Neural cell (in vitro differentiated cells): ENCODE measurements at regions not wholly inside any gene's neighbourhood (a gene's known extent, or its start where the extent isn't known, plus 50 kb on each side); places are given as distances from the start of the nearest gene placed in this dataset.

ENCODE experiments used
- H2AFZ ChIP-seq: fragments of 200-600, 300-800 bp; sonication (generic), shearing (Covaris generic); 2 replicates; pipeline ENCODE4 v1.6.0; 2014; ENCODE audit warnings: low read depth, mild to moderate bottlenecking, antibody characterized with exemption, low read length, moderate library complexity
- H3F3A ChIP-seq: fragments of 200-600 bp; shearing (Covaris generic); 2 replicates; pipeline ENCODE4 v1.6.1; 2016; ENCODE audit warnings: mild to moderate bottlenecking, moderate library complexity, mixed read lengths, antibody characterized with exemption, low read length; ENCODE audit not compliant: insufficient read depth, poor library complexity, severe bottlenecking
- H3K27ac ChIP-seq: fragments of 200-600, 300-800 bp; sonication (generic), shearing (Covaris generic); 2 replicates; pipeline ENCODE4 v1.5.1; 2014; ENCODE audit warnings: mild to moderate bottlenecking, low read length, moderate library complexity
- H3K27me3 ChIP-seq: fragments of 300-800, 200-600 bp; sonication (generic), shearing (Covaris generic); 2 replicates; pipeline ENCODE4 v1.6.0; 2014; ENCODE audit warnings: mild to moderate bottlenecking, low read depth, low read length, moderate library complexity; ENCODE audit not compliant: insufficient read depth
- H3K36me3 ChIP-seq: fragments of 300-800, 200-600 bp; sonication (generic), shearing (Covaris generic); 2 replicates; pipeline ENCODE4 v1.5.1; 2014; ENCODE audit warnings: mild to moderate bottlenecking, antibody characterized with exemption, low read length, moderate library complexity; ENCODE audit not compliant: insufficient read depth
- H3K4me2 ChIP-seq: fragments of 300-800, 200-600 bp; sonication (generic), shearing (Covaris generic); 2 replicates; pipeline ENCODE4 v1.6.0; 2014; ENCODE audit warnings: mild to moderate bottlenecking, low read length
- H3K4me3 ChIP-seq: fragments of 300-800, 200-600 bp; sonication (generic), shearing (Covaris generic); 2 replicates; pipeline ENCODE4 v1.5.1; 2014; ENCODE audit warnings: mild to moderate bottlenecking, low read length, moderate library complexity
- H3K79me2 ChIP-seq: fragments of 200-600 bp; shearing (Covaris generic); replicated peaks from 2 replicates; pipeline ENCODE4 v1.6.0; 2014; ENCODE audit warnings: mild to moderate bottlenecking, low read length, moderate library complexity; ENCODE audit not compliant: insufficient read depth
- H3K9ac ChIP-seq: fragments of 300-800, 200-600 bp; sonication (generic), shearing (Covaris generic); 2 replicates; pipeline ENCODE4 v1.6.1; 2016; ENCODE audit warnings: mild to moderate bottlenecking, low read length, mixed read lengths
- H3K9me2 ChIP-seq: fragments of 200-600 bp; shearing (Covaris generic); 2 replicates; pipeline ENCODE4 v1.6.1; 2016; ENCODE audit warnings: mild to moderate bottlenecking, low read length, mixed read lengths; ENCODE audit not compliant: insufficient read depth
- H3K9me3 ChIP-seq: fragments of 200-600, 300-800 bp; sonication (generic), shearing (Covaris generic); 2 replicates; pipeline ENCODE4 v1.6.1; 2016; ENCODE audit warnings: mild to moderate bottlenecking, mixed run types, low read length, moderate library complexity, mixed read lengths
- H4K20me1 ChIP-seq: fragments of 200-600 bp; shearing (Covaris generic); 2 replicates; pipeline ENCODE4 v1.6.1; 2016; ENCODE audit warnings: mild to moderate bottlenecking, mixed run types; ENCODE audit not compliant: insufficient read depth
- EP300 ChIP-seq: fragments of 450-650 bp; conservative IDR thresholded peaks from 2 replicates; pipeline ENCODE4 v1.6.1; 2014; ENCODE audit warnings: antibody characterized with exemption, mild to moderate bottlenecking, moderate library complexity; ENCODE audit not compliant: poor library complexity, severe bottlenecking
- EZH2 ChIP-seq: fragments of 200-600, 300-800 bp; shearing (Covaris generic), sonication (generic); IDR thresholded peaks from 2 replicates; pipeline ENCODE4 v1.6.1; 2014; ENCODE audit warnings: antibody characterized with exemption, low read length, borderline replicate concordance, mild to moderate bottlenecking; ENCODE audit not compliant: insufficient read depth, poor library complexity, severe bottlenecking
- MXI1 ChIP-seq: fragments of 450-650 bp; conservative IDR thresholded peaks from 2 replicates; pipeline ENCODE4 v1.6.1; 2014; ENCODE audit warnings: antibody characterized with exemption, mild to moderate bottlenecking; ENCODE audit not compliant: poor library complexity, severe bottlenecking
- POLR2AphosphoS5 ChIP-seq: IDR thresholded peaks from 2 replicates; pipeline ENCODE4 v1.6.1; 2012
- RAD21 ChIP-seq: fragments of 450-650 bp; conservative IDR thresholded peaks from 2 replicates; pipeline ENCODE4 v1.6.1; 2014; ENCODE audit warnings: antibody characterized with exemption, mild to moderate bottlenecking, moderate library complexity
- SMC3 ChIP-seq: fragments of 450-650 bp; conservative IDR thresholded peaks from 2 replicates; pipeline ENCODE4 v1.6.1; 2014; ENCODE audit warnings: antibody characterized with exemption, mild to moderate bottlenecking, moderate library complexity; ENCODE audit not compliant: poor library complexity
- TAF1 ChIP-seq: IDR thresholded peaks from 2 replicates; pipeline ENCODE4 v1.6.1; 2012; ENCODE audit warnings: low read depth
- TF ChIP-seq, protein P1 (sequence below): IDR thresholded peaks from 2 replicates; pipeline ENCODE4 v1.6.1; 2012; ENCODE audit warnings: borderline replicate concordance
- TF ChIP-seq, protein P2 (sequence below): fragments of 450-650 bp; IDR thresholded peaks from 2 replicates; pipeline ENCODE4 v1.5.1; 2014; ENCODE audit warnings: antibody characterized with exemption, mild to moderate bottlenecking, moderate library complexity; ENCODE audit not compliant: poor library complexity, severe bottlenecking

DNA sequence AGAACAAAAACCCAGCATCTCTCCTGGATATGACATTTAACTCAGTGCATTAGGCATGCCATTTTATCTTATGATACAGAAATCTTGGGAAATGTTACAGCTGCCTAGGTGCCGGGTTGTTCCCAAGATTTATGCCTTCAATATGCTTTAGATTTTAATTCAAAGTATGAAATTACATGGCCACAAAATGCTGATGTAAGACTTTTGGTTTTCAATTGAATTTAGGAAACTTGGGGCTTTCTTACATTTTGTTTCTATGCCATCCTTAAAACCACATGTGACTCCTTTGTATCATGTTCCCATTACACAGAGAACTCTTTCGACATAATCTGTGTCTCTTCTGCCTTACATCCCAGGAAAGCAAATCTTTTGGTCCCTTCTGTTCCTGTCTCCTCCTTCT lies 83.9 kb downstream of the CCNA1 start:
- Histone ChIP-seq H3K27me3 (no peaks in the 10 kb centered on the region), H3K9ac (no peak overlapping the region), H3K4me3 (no peak overlapping the region), H3K27ac (no peak overlapping the region), H3F3A (no peaks in the 10 kb centered on the region), H2AFZ (no peak overlapping the region), H3K79me2 (no peaks in the 10 kb centered on the region), H3K9me2 (no peaks in the 10 kb centered on the region), H3K36me3 (no peaks in the 10 kb centered on the region), H3K4me2 (no peak overlapping the region), H3K9me3 (no peaks in the 10 kb centered on the region), H4K20me1 (no peaks in the 10 kb centered on the region)
- TF ChIP-seq TAF1, result no peak
- TF ChIP-seq, protein P1, sequence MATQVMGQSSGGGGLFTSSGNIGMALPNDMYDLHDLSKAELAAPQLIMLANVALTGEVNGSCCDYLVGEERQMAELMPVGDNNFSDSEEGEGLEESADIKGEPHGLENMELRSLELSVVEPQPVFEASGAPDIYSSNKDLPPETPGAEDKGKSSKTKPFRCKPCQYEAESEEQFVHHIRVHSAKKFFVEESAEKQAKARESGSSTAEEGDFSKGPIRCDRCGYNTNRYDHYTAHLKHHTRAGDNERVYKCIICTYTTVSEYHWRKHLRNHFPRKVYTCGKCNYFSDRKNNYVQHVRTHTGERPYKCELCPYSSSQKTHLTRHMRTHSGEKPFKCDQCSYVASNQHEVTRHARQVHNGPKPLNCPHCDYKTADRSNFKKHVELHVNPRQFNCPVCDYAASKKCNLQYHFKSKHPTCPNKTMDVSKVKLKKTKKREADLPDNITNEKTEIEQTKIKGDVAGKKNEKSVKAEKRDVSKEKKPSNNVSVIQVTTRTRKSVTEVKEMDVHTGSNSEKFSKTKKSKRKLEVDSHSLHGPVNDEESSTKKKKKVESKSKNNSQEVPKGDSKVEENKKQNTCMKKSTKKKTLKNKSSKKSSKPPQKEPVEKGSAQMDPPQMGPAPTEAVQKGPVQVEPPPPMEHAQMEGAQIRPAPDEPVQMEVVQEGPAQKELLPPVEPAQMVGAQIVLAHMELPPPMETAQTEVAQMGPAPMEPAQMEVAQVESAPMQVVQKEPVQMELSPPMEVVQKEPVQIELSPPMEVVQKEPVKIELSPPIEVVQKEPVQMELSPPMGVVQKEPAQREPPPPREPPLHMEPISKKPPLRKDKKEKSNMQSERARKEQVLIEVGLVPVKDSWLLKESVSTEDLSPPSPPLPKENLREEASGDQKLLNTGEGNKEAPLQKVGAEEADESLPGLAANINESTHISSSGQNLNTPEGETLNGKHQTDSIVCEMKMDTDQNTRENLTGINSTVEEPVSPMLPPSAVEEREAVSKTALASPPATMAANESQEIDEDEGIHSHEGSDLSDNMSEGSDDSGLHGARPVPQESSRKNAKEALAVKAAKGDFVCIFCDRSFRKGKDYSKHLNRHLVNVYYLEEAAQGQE, result no peak
- TF ChIP-seq EP300, result no peak
- TF ChIP-seq EZH2, result no peak
- no peak for TF ChIP-seq SMC3
- TF ChIP-seq MXI1, result no peak
- no peak for TF ChIP-seq POLR2AphosphoS5
- TF ChIP-seq, protein P2, sequence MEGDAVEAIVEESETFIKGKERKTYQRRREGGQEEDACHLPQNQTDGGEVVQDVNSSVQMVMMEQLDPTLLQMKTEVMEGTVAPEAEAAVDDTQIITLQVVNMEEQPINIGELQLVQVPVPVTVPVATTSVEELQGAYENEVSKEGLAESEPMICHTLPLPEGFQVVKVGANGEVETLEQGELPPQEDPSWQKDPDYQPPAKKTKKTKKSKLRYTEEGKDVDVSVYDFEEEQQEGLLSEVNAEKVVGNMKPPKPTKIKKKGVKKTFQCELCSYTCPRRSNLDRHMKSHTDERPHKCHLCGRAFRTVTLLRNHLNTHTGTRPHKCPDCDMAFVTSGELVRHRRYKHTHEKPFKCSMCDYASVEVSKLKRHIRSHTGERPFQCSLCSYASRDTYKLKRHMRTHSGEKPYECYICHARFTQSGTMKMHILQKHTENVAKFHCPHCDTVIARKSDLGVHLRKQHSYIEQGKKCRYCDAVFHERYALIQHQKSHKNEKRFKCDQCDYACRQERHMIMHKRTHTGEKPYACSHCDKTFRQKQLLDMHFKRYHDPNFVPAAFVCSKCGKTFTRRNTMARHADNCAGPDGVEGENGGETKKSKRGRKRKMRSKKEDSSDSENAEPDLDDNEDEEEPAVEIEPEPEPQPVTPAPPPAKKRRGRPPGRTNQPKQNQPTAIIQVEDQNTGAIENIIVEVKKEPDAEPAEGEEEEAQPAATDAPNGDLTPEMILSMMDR, result no peak
- no peak for TF ChIP-seq RAD21

DNA sequence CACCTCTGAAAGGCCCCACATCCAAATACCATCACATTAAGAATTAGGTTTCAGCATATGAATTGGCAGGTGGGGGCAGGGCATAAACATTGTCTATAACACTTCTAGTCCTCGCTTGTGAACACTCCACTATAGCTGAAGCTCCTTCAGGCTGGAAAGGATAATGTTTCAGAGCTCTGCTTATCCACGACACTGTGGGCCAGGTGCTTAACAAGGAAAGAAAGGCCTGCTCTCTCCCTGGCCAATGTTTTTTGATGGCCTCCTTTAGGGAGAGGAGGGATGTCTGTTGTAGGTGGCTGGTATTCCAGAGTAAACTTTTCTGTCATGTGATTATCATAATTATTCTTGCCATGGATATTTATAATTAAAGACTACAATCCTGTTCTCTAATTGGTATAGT lies 86.4 kb downstream of the CCNA1 start:
- H3K4me2 ChIP-seq, result no peak overlapping the region

More for the DNA sequence above, 86.4 kb downstream of the CCNA1 start:
- H3K27ac ChIP-seq, result no peak overlapping the region
- no peaks in the 10 kb centered on the region for H3K9me3 ChIP-seq
- no peaks in the 10 kb centered on the region for H3F3A ChIP-seq
- no peak overlapping the region for H2AFZ ChIP-seq
- no peaks in the 10 kb centered on the region for H3K36me3 ChIP-seq
- no peak overlapping the region for H3K4me3 ChIP-seq
- no peak overlapping the region for H3K9ac ChIP-seq
- H4K20me1 ChIP-seq, result no peaks in the 10 kb centered on the region
- H3K79me2 ChIP-seq, result no peaks in the 10 kb centered on the region
- H3K27me3 ChIP-seq, result no peaks in the 10 kb centered on the region
- no peaks in the 10 kb centered on the region for H3K9me2 ChIP-seq
- TF ChIP-seq, protein P2, result no peak
- TF ChIP-seq TAF1, result no peak
- TF ChIP-seq SMC3, result no peak
- TF ChIP-seq RAD21, result no peak
- TF ChIP-seq, protein P1, result no peak
- no peak for TF ChIP-seq EP300
- no peak for TF ChIP-seq MXI1
- TF ChIP-seq EZH2, result no peak
